GM23338 (cell line): ENCODE measurements at regions not wholly inside any gene's neighbourhood (a gene's known extent, or its start where the extent isn't known, plus 50 kb on each side); places are given as distances from the start of the nearest gene placed in this dataset.

Experiments used
- ATAC-seq: fragments of 200-7000 bp; cut with Tn5 transposase; 3 replicates; pipeline ENCODE4 v1.9.1; 2020
- DNase-seq: peaks from one replicate; pipeline ENCODE4 v3.0.0-alpha.2; 2015; ENCODE audit warnings: low spot score
- H2AFZ ChIP-seq: fragments of 200-600 bp; sonication (generic); 2 replicates; pipeline ENCODE4 v1.8.0; 2016; ENCODE audit warnings: antibody characterized with exemption, mild to moderate bottlenecking, moderate library complexity
- H3F3A ChIP-seq: fragments of 200-600 bp; sonication (generic); replicated peaks from 2 replicates; pipeline ENCODE4 v1.8.0; 2017; ENCODE audit warnings: antibody characterized with exemption, mixed run types, low read depth
- H3K27ac ChIP-seq: fragments of 200-600 bp; sonication (generic); 2 replicates; pipeline ENCODE4 v1.6.1; 2016; ENCODE audit warnings: low read depth
- H3K27me3 ChIP-seq: fragments of 200-600 bp; sonication (generic); 2 replicates; pipeline ENCODE4 v1.8.0; 2016; ENCODE audit warnings: mild to moderate bottlenecking, mixed run types, moderate library complexity; ENCODE audit not compliant: insufficient read depth
- H3K36me3 ChIP-seq: fragments of 200-600 bp; sonication (generic); 2 replicates; pipeline ENCODE4 v1.8.0; 2016; ENCODE audit warnings: mild to moderate bottlenecking; ENCODE audit not compliant: insufficient read depth
- H3K4me1 ChIP-seq: fragments of 200-600 bp; sonication (generic); 2 replicates; pipeline ENCODE4 v1.8.0; 2016; ENCODE audit warnings: mild to moderate bottlenecking, moderate library complexity; ENCODE audit not compliant: insufficient read depth
- H3K4me2 ChIP-seq: fragments of 200-600 bp; sonication (generic); 2 replicates; pipeline ENCODE4 v1.7.1; 2017; ENCODE audit warnings: mixed run types
- H3K4me3 ChIP-seq: fragments of 200-600 bp; sonication (generic); 2 replicates; pipeline ENCODE4 v1.6.1; 2016; ENCODE audit warnings: mixed run types
- H3K79me2 ChIP-seq: fragments of 200-600 bp; sonication (generic); replicated peaks from 2 replicates; pipeline ENCODE4 v1.8.0; 2017; ENCODE audit warnings: mild to moderate bottlenecking; ENCODE audit not compliant: insufficient read depth
- H3K9me2 ChIP-seq: fragments of 200-600 bp; sonication (generic); 2 replicates; pipeline ENCODE4 v1.8.0; 2017; ENCODE audit not compliant: insufficient read depth
- H4K20me1 ChIP-seq: fragments of 200-600 bp; sonication (generic); replicated peaks from 2 replicates; pipeline ENCODE4 v1.8.0; 2017; ENCODE audit warnings: mild to moderate bottlenecking; ENCODE audit not compliant: insufficient read depth
- H3K27ac Mint-ChIP-seq: 2 replicates; pipeline ENCODE4 v1.8.0; 2020; ENCODE audit warnings: inconsistent platforms, mild to moderate bottlenecking, moderate library complexity, mixed read lengths
- H3K27me3 Mint-ChIP-seq: 3 replicates; pipeline ENCODE4 v1.8.0; 2022; ENCODE audit warnings: low read depth, mild to moderate bottlenecking, moderate library complexity, mixed read lengths, inconsistent platforms; ENCODE audit not compliant: insufficient read depth, poor library complexity
- H3K36me3 Mint-ChIP-seq: 3 replicates; pipeline ENCODE4 v1.8.0; 2021; ENCODE audit warnings: low read depth, mild to moderate bottlenecking, inconsistent platforms, moderate library complexity, mixed read lengths
- H3K4me1 Mint-ChIP-seq: 3 replicates; pipeline ENCODE4 v1.8.0; 2020; ENCODE audit warnings: mild to moderate bottlenecking, inconsistent platforms, mixed read lengths
- H3K4me3 Mint-ChIP-seq: 3 replicates; pipeline ENCODE4 v1.8.0; 2021; ENCODE audit warnings: moderate library complexity, mild to moderate bottlenecking, inconsistent platforms, mixed read lengths
- H3K9me3 Mint-ChIP-seq: 3 replicates; pipeline ENCODE4 v1.8.0; 2020; ENCODE audit warnings: moderate library complexity, mild to moderate bottlenecking, inconsistent platforms, mixed read lengths
- CREB1 ChIP-seq: fragments of 250-450 bp; sonication (Bioruptor Pico); IDR thresholded peaks from 2 replicates; pipeline ENCODE4 v1.5.0; 2020; ENCODE audit warnings: low read depth, mild to moderate bottlenecking, moderate library complexity
- CTCF ChIP-seq, 2 experiments: fragments of 200-600 bp in 1 of 2; sonication (generic) in 1 of 2; conservative IDR thresholded peaks; 2 replicates each; pipeline versions ENCODE4 v1.5.1 to v1.6.1; 2016 to 2017; ENCODE audit warnings: antibody characterized with exemption in 2 of 2, low read depth in 2 of 2, mild to moderate bottlenecking in 2 of 2, moderate library complexity in 1 of 2
- EZH2 ChIP-seq: fragments of 200-600 bp; sonication (generic); IDR thresholded peaks from one replicate; pipeline ENCODE4 v1.8.0; 2017; ENCODE audit warnings: antibody characterized with exemption, mild to moderate bottlenecking, low read depth; ENCODE audit not compliant: unreplicated experiment
- EZH2phosphoT487 ChIP-seq: fragments of 200-600 bp; sonication (generic); IDR thresholded peaks from one replicate; pipeline ENCODE4 v1.8.1; 2018; ENCODE audit warnings: antibody characterized with exemption; ENCODE audit not compliant: unreplicated experiment
- JUNB ChIP-seq: IDR thresholded peaks from one replicate; pipeline ENCODE4 v1.6.1; 2016; ENCODE audit warnings: antibody characterized with exemption; ENCODE audit not compliant: unreplicated experiment
- NANOG ChIP-seq: IDR thresholded peaks from 2 replicates; pipeline ENCODE4 v1.6.1; 2016; ENCODE audit warnings: antibody characterized with exemption, borderline replicate concordance
- POLR2AphosphoS5 ChIP-seq: IDR thresholded peaks from 2 replicates; pipeline ENCODE4 v1.6.1; 2016; ENCODE audit warnings: antibody characterized with exemption, low read depth
- STAT1 ChIP-seq: IDR thresholded peaks from one replicate; pipeline ENCODE4 v1.6.1; 2016; ENCODE audit warnings: antibody characterized with exemption; ENCODE audit not compliant: unreplicated experiment
- ZNF114 ChIP-seq: fragments of 250-450 bp; sonication (Bioruptor Pico); IDR thresholded peaks from 2 replicates; pipeline ENCODE4 v1.5.0; 2020; ENCODE audit warnings: mild to moderate bottlenecking, moderate library complexity
- ZNF331 ChIP-seq: fragments of 250-450 bp; sonication (Bioruptor Pico); IDR thresholded peaks from 2 replicates; pipeline ENCODE4 v1.5.0; 2020; ENCODE audit warnings: low read depth, mild to moderate bottlenecking, moderate library complexity
- TF ChIP-seq, protein P1 (sequence below): IDR thresholded peaks from one replicate; pipeline ENCODE4 v1.6.1; 2018; ENCODE audit warnings: antibody characterized with exemption; ENCODE audit not compliant: unreplicated experiment
- TF ChIP-seq, protein P2 (sequence below): fragments of 250-450 bp; sonication (Bioruptor Pico); IDR thresholded peaks from 2 replicates; pipeline ENCODE4 v1.5.0; 2020; ENCODE audit warnings: mild to moderate bottlenecking, moderate library complexity
- TF ChIP-seq, protein P3 (sequence below): IDR thresholded peaks from 2 replicates; pipeline ENCODE4 v1.6.1; 2016; ENCODE audit warnings: antibody characterized with exemption

DNA sequence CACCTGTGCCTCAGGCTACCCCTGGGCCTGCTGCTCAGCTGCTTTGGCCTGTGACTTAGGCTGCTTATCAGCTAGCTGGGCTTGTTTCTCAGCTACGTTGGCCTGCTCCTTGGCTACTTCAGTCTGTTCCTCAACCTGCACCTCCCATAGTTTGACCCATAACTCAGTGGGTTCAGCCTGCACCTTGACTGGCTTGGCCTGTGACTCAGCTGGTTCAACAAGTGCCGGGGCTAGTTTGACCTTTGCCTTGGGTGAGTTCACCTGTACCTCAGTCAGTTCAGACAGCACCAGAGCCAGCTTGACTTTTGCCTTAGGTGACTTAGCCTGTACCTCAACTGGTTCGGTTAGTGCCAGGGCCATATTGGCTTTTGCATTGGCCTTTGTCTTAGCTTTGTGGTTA, 171.2 kb downstream of the MSN start:
- Histone ChIP-seq H3K4me2 (no peak overlapping the region), H3K4me3 (no peak overlapping the region), H3K9me2 (no peaks in the 10 kb centered on the region), H3K27me3 (no peaks in the 10 kb centered on the region), H3K36me3 (no peaks in the 10 kb centered on the region), H3K27ac (no peak overlapping the region), H2AFZ (no peak overlapping the region), H4K20me1 (no peaks in the 10 kb centered on the region), H3K79me2 (no peaks in the 10 kb centered on the region), H3F3A (no peaks in the 10 kb centered on the region), H3K4me1 (no peaks in the 10 kb centered on the region)
- H3K36me3 Mint-ChIP-seq = no peaks in the 10 kb centered on the region; the same call in 2 of the 3 replicates
- H3K9me3 Mint-ChIP-seq = no peaks in the 10 kb centered on the region
- H3K27ac Mint-ChIP-seq = no peak overlapping the region
- ATAC-seq = no peak
- DNase-seq = no peak
- TF ChIP-seq CREB1 (no peak), ZNF114 (CRISPR knock-in tag) (no peak), CTCF (conservative IDR thresholded peaks at IDR 0.05; ENCODE audit: low read depth in 2 of 2) (no peak), ZNF331 (CRISPR knock-in tag) (no peak), JUNB (no peak), POLR2AphosphoS5 (no peak), STAT1 (no peak), EZH2 (no peak), NANOG (no peak), EZH2phosphoT487 (no peak)
- TF ChIP-seq, protein P1, sequence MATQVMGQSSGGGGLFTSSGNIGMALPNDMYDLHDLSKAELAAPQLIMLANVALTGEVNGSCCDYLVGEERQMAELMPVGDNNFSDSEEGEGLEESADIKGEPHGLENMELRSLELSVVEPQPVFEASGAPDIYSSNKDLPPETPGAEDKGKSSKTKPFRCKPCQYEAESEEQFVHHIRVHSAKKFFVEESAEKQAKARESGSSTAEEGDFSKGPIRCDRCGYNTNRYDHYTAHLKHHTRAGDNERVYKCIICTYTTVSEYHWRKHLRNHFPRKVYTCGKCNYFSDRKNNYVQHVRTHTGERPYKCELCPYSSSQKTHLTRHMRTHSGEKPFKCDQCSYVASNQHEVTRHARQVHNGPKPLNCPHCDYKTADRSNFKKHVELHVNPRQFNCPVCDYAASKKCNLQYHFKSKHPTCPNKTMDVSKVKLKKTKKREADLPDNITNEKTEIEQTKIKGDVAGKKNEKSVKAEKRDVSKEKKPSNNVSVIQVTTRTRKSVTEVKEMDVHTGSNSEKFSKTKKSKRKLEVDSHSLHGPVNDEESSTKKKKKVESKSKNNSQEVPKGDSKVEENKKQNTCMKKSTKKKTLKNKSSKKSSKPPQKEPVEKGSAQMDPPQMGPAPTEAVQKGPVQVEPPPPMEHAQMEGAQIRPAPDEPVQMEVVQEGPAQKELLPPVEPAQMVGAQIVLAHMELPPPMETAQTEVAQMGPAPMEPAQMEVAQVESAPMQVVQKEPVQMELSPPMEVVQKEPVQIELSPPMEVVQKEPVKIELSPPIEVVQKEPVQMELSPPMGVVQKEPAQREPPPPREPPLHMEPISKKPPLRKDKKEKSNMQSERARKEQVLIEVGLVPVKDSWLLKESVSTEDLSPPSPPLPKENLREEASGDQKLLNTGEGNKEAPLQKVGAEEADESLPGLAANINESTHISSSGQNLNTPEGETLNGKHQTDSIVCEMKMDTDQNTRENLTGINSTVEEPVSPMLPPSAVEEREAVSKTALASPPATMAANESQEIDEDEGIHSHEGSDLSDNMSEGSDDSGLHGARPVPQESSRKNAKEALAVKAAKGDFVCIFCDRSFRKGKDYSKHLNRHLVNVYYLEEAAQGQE = no peak
- TF ChIP-seq, protein P2, sequence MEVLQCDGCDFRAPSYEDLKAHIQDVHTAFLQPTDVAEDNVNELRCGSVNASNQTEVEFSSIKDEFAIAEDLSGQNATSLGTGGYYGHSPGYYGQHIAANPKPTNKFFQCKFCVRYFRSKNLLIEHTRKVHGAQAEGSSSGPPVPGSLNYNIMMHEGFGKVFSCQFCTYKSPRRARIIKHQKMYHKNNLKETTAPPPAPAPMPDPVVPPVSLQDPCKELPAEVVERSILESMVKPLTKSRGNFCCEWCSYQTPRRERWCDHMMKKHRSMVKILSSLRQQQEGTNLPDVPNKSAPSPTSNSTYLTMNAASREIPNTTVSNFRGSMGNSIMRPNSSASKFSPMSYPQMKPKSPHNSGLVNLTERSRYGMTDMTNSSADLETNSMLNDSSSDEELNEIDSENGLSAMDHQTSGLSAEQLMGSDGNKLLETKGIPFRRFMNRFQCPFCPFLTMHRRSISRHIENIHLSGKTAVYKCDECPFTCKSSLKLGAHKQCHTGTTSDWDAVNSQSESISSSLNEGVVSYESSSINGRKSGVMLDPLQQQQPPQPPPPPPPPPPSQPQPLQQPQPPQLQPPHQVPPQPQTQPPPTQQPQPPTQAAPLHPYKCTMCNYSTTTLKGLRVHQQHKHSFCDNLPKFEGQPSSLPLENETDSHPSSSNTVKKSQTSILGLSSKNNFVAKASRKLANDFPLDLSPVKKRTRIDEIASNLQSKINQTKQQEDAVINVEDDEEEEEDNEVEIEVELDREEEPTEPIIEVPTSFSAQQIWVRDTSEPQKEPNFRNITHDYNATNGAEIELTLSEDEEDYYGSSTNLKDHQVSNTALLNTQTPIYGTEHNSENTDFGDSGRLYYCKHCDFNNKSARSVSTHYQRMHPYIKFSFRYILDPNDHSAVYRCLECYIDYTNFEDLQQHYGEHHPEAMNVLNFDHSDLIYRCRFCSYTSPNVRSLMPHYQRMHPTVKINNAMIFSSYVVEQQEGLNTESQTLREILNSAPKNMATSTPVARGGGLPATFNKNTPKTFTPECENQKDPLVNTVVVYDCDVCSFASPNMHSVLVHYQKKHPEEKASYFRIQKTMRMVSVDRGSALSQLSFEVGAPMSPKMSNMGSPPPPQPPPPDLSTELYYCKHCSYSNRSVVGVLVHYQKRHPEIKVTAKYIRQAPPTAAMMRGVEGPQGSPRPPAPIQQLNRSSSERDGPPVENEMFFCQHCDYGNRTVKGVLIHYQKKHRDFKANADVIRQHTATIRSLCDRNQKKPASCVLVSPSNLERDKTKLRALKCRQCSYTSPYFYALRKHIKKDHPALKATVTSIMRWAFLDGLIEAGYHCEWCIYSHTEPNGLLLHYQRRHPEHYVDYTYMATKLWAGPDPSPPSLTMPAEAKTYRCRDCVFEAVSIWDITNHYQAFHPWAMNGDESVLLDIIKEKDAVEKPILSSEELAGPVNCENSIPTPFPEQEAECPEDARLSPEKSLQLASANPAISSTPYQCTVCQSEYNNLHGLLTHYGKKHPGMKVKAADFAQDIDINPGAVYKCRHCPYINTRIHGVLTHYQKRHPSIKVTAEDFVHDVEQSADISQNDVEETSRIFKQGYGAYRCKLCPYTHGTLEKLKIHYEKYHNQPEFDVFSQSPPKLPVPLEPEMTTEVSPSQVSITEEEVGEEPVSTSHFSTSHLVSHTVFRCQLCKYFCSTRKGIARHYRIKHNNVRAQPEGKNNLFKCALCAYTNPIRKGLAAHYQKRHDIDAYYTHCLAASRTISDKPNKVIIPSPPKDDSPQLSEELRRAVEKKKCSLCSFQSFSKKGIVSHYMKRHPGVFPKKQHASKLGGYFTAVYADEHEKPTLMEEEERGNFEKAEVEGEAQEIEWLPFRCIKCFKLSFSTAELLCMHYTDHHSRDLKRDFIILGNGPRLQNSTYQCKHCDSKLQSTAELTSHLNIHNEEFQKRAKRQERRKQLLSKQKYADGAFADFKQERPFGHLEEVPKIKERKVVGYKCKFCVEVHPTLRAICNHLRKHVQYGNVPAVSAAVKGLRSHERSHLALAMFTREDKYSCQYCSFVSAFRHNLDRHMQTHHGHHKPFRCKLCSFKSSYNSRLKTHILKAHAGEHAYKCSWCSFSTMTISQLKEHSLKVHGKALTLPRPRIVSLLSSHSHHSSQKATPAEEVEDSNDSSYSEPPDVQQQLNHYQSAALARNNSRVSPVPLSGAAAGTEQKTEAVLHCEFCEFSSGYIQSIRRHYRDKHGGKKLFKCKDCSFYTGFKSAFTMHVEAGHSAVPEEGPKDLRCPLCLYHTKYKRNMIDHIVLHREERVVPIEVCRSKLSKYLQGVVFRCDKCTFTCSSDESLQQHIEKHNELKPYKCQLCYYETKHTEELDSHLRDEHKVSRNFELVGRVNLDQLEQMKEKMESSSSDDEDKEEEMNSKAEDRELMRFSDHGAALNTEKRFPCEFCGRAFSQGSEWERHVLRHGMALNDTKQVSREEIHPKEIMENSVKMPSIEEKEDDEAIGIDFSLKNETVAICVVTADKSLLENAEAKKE (CRISPR knock-in tag) = no peak
- TF ChIP-seq, protein P3, sequence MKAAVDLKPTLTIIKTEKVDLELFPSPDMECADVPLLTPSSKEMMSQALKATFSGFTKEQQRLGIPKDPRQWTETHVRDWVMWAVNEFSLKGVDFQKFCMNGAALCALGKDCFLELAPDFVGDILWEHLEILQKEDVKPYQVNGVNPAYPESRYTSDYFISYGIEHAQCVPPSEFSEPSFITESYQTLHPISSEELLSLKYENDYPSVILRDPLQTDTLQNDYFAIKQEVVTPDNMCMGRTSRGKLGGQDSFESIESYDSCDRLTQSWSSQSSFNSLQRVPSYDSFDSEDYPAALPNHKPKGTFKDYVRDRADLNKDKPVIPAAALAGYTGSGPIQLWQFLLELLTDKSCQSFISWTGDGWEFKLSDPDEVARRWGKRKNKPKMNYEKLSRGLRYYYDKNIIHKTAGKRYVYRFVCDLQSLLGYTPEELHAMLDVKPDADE = no peak
- no peaks in the 10 kb centered on the region for H3K27me3 Mint-ChIP-seq
- H3K4me3 Mint-ChIP-seq = no peak overlapping the region
- H3K4me1 Mint-ChIP-seq = no peaks in the 10 kb centered on the region
